ENCODE measurements at regions not wholly inside any gene's neighbourhood (a gene's known extent, or its start where the extent isn't known, plus 50 kb on each side); places are given as distances from the start of the nearest gene placed in this dataset.
A peak's percentile ranks its signal among the peaks of the same experiment; 100 is the strongest.

GRCh38 chr7:21256310-21256877 lies 171.5 kb upstream of the SP4 start:
- DNase-seq, result peak; percentile 18
- in situ Hi-C loops (cut with MboI; ENCODE audit: low pct_unique_long_range_greater_than_20kb, low sequenced_read_pairs), result loop anchor here (25.0 kb wide), 1 partner anchor 256 kb away; no protein-coding TSS in a partner anchor

DNA sequence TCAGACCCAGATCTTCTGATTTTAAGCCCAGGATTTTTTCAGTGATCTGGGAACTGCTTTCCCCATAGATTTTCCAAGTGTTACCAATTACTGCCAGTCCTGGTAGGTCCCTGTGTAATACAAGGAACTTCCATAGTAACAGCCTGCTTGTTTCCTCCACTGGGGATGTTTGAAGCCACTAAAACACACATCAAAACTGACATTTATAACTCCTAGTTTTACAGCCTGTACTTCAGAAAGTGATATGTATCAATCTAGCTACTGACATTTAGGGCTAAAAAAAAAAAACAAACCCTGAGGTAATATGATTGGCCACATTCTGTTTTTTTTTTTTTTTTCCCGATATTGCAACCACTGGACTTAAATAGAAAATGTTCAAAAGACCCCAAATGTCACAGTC lies 166.9 kb upstream of the SP4 start:
- DNase-seq, result no peak
- in situ Hi-C loops (cut with MboI; ENCODE audit: low pct_unique_long_range_greater_than_20kb, low sequenced_read_pairs), result loop anchor here (25.0 kb wide), 1 partner anchor 251 kb away; no protein-coding TSS in a partner anchor

GRCh38 chr7:21261627-21262594 lies 166.0 kb upstream of the SP4 start:
- in situ Hi-C loops (cut with MboI; ENCODE audit: low pct_unique_long_range_greater_than_20kb, low sequenced_read_pairs), result loop anchor here (25.0 kb wide), 1 partner anchor 250 kb away; no protein-coding TSS in a partner anchor
- DNase-seq, result peak; percentile 62

- in situ Hi-C loops (cut with MboI; ENCODE audit: low pct_unique_long_range_greater_than_20kb, low sequenced_read_pairs), result loop anchor here (25.0 kb wide), 1 partner anchor 243 kb away; no protein-coding TSS in a partner anchor
- no peak for DNase-seq
These were observed 158.9 kb upstream of the SP4 start for GRCh38 chr7:21269021-21269420.

- no peak for DNase-seq
These were observed 151.3 kb upstream of the SP4 start for GRCh38 chr7:21276471-21277035.

GRCh38 chr7:21278944-21279343 lies 148.9 kb upstream of the SP4 start:
- in situ Hi-C loops (cut with MboI; ENCODE audit: low pct_unique_long_range_greater_than_20kb, low sequenced_read_pairs), result no loop called here

More at GRCh38 chr7:21276471-21277035, 151.3 kb upstream of the SP4 start:
- in situ Hi-C loops (cut with MboI; ENCODE audit: low pct_unique_long_range_greater_than_20kb, low sequenced_read_pairs), result no loop called here

DNA sequence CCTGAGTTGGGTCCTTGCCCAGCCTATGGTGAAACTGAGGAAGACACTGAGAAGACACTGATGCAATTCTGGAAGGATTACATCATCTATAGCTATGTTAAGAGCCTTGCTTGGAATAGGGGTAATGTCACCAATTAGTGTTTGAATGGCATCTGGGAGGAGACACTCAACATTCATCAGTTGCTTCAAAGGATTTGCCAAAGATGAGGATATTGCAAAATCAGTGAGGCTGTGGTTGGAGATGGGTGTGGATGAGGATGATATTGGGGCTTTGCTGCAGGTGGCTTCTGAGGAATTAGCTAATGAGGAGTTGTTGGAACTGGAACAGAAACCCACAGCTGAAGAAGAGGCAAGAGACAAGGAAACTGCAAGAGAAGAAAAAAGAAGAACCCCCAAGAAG lies 146.7 kb upstream of the SP4 start:
- in situ Hi-C loops (cut with MboI; ENCODE audit: low pct_unique_long_range_greater_than_20kb, low sequenced_read_pairs), result no loop called here
- no peak for DNase-seq

More at GRCh38 chr7:21278944-21279343, 148.9 kb upstream of the SP4 start:
- no peak for DNase-seq

GRCh38 chr7:21293771-21294170 lies 134.1 kb upstream of the SP4 start:
- DNase-seq, result no peak
- in situ Hi-C loops (cut with MboI; ENCODE audit: low pct_unique_long_range_greater_than_20kb, low sequenced_read_pairs), result no loop called here

GRCh38 chr7:21299766-21300165 lies 128.1 kb upstream of the SP4 start:
- in situ Hi-C loops (cut with MboI; ENCODE audit: low pct_unique_long_range_greater_than_20kb, low sequenced_read_pairs), result no loop called here
- no peak for DNase-seq

- peak; percentile 19 for DNase-seq
- in situ Hi-C loops (cut with MboI; ENCODE audit: low pct_unique_long_range_greater_than_20kb, low sequenced_read_pairs), result no loop called here
These were observed 127.2 kb upstream of the SP4 start for GRCh38 chr7:21300692-21301091.

DNA sequence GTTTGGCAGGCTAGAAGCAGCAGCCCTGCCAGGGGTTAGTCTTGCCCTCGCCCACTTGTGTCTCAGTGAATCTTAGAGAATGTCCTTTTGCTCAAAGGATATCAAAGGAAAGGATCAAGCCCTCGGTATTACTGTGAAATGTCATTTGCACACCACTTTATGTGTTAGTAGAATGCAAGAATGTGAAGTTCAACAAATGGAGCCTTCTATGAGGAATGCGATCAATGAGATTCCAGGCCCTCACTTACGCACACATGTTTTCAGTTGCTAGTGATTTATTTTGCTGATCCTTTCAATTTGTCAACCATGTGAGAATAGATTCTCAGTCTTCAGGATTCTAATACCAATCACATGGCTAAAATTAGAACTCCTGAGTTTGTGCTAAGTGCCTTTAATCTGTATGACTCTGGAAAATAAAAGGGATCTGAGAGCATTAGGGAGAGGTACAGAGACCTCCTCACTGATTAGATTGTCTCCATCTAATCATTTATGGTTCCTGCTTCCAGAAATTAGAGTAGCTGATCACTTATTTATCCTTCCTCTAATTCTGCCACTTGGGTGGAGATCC lies 123.0 kb upstream of the SP4 start:
- in situ Hi-C loops (cut with MboI; ENCODE audit: low pct_unique_long_range_greater_than_20kb, low sequenced_read_pairs), result no loop called here
- DNase-seq, result no peak

DNA sequence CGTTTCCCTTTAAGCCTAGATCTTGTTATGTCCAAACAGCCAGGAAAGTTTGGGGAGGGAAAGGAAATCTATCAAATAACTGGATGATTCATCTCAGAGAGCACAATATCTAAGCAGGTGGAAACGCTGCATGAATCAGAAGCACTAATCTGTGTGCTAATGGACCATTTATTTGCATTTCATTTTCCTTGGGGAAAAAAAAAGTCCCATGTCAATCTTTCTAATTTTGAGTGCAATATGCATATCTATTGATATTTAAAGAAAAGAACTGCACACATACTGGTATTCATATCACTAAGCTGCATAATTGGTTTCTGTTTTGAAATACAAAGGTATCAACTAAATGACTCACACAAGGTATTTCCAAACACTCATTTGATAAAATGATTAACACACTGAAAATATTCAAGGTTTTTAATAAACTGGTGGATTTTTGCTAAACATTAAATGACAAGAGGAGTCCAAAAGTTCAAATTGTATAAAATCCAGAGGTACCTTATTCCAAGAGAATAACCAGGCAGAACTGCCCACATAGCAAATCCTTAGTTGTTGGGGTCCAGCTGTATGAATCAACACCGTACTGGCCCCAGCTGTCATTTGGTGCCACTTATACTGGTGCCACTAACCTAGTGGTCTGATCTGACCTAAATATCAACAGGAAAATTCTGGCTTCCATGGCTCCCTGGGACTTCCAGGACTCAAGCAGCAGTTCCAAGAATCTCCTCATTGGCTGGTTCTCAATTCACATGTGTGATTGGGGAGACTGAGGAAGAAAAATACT lies 122.2 kb upstream of the SP4 start:
- in situ Hi-C loops (cut with MboI; ENCODE audit: low pct_unique_long_range_greater_than_20kb, low sequenced_read_pairs), result no loop called here
- DNase-seq, result no peak

- DNase-seq, result no peak
- in situ Hi-C loops (cut with MboI; ENCODE audit: low pct_unique_long_range_greater_than_20kb, low sequenced_read_pairs), result no loop called here
These were observed 112.9 kb upstream of the SP4 start for GRCh38 chr7:21314954-21315353.

DNA sequence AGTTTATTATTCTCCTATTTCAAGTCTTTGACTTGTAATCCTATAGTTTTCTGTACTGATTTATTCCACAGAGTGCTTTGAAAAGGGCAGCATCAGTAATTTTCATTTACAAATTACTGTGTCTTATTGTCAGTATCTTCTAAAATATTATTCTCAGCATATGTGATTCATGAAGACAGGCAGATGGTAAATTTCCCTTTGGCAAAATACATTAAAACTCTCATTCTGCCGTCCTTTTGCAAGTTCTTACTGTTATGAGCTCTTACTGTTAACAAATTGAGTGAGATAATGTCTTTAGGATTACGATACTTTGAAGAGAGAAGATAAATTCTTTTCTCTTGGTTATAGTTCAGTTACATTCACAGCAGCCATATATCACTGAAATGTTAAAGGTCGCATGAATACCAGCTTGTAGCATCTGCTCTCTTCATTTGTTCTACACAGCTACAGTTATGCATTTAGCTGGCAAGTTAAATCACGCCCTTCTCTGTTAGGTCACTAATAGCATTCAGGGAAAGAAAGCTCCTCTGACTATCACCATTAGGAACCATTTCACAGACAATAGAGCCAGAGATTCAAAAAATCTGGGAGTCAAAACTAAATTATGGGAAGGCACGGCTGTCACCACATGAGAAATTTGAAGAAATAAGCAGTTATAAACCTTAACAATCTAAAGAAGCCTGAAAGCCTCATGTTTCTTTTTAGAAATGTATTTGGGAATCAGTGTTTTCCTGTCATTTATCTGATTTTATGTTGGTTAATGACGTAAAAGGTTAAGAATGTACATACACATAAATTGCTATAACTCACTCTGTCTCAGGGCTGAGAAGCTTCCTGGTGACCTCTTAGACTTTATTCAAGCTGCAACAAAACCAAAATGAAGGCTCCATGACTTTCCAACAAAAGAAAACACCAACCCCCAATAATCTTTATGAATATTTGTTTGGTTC lies 109.6 kb upstream of the SP4 start:
- DNase-seq, result no peak
- in situ Hi-C loops (cut with MboI; ENCODE audit: low pct_unique_long_range_greater_than_20kb, low sequenced_read_pairs), result no loop called here

DNA sequence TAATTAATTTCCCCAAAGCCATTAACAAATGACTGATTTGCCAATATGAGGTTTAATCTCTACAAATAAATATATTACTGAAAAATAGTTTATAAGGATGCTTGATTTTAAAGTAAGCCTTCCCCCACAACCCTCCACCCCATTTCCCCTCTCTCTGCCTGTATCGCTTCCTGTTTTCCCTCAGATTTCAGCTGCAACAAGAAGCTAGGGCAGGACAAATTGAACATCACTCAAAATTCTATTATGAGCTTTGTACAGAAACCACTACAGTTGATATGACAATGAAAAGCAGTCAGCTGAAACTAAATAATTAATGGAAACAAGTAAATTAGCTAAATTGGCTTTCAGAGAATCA lies 109.0 kb upstream of the SP4 start:
- in situ Hi-C loops (cut with MboI; ENCODE audit: low pct_unique_long_range_greater_than_20kb, low sequenced_read_pairs), result no loop called here
- no peak for DNase-seq

- no peak for DNase-seq
- in situ Hi-C loops (cut with MboI; ENCODE audit: low pct_unique_long_range_greater_than_20kb, low sequenced_read_pairs), result no loop called here
These were observed 101.6 kb upstream of the SP4 start for GRCh38 chr7:21326241-21326640.

GRCh38 chr7:21326921-21327320 lies 101.0 kb upstream of the SP4 start:
- in situ Hi-C loops (cut with MboI; ENCODE audit: low pct_unique_long_range_greater_than_20kb, low sequenced_read_pairs), result no loop called here
- no peak for DNase-seq

Data from KBM-7 (cell line).